Aorta (tissue), 5 donors: ENCODE measurements at regions not wholly inside any gene's neighbourhood (a gene's known extent, or its start where the extent isn't known, plus 50 kb on each side); places are given as distances from the start of the nearest gene placed in this dataset.

Experiments used
- ATAC-seq: fragments of 200-7000 bp; cut with Tn5 transposase; one replicate; pipeline ENCODE4 v1.9.1; 2022; ENCODE audit warnings: moderate library complexity; ENCODE audit not compliant: low FRiP score
- DNase-seq, 2 donors: peaks; one replicate each; pipeline ENCODE4 v3.0.0-alpha.2; 2020
- H3K27ac ChIP-seq, 2 donors: one replicate each; pipeline ENCODE4 v1.5.1; 2013; ENCODE audit warnings: low read length in 2 of 2, mild to moderate bottlenecking in 2 of 2, moderate library complexity in 2 of 2, control low read depth in 1 of 2, inconsistent platforms in 1 of 2, low read depth in 1 of 2
- H3K27me3 ChIP-seq, 2 donors: one replicate each; pipeline ENCODE4 v1.6.1; 2013; ENCODE audit warnings: control low read depth in 1 of 2, low read length in 1 of 2, mild to moderate bottlenecking in 1 of 2, moderate library complexity in 1 of 2; ENCODE audit not compliant: insufficient read depth in 2 of 2, control insufficient read depth in 1 of 2
- H3K36me3 ChIP-seq, 2 donors: one replicate each; pipeline ENCODE4 v1.6.1; 2013; ENCODE audit warnings: control low read depth in 1 of 2, low read length in 1 of 2, mild to moderate bottlenecking in 1 of 2; ENCODE audit not compliant: insufficient read depth in 2 of 2, control insufficient read depth in 1 of 2
- H3K4me1 ChIP-seq, 2 donors: one replicate each; pipeline ENCODE4 v1.6.1; 2013; ENCODE audit warnings: low read length in 2 of 2, control low read depth in 1 of 2, mild to moderate bottlenecking in 1 of 2, moderate library complexity in 1 of 2; ENCODE audit not compliant: insufficient read depth in 2 of 2, control insufficient read depth in 1 of 2
- H3K4me3 ChIP-seq, 2 donors: one replicate each; pipeline ENCODE4 v1.5.1; 2013; ENCODE audit warnings: low read length in 2 of 2, control low read depth in 1 of 2, mild to moderate bottlenecking in 1 of 2
- H3K9me3 ChIP-seq: one replicate; pipeline ENCODE4 v1.6.1; 2013; ENCODE audit warnings: mild to moderate bottlenecking, low read length; ENCODE audit not compliant: control insufficient read depth
- WGBS, 2 donors: extraction: QIAGEN DNeasy Blood & Tissue Kit; methylation state at CpG; one replicate each; pipeline ENCODE4 v1.1.7; 2013; 5-methylcytosine and 5-hydroxymethylcytosine counted together
- intact Hi-C, 2 donors: fragments of 100-400 bp; cut with DNase I; formaldehyde crosslinking; loops; one replicate each; pipeline versions ENCODE4 v1.14.2 to v1.15.0; 2022
- donor health status: healthy with polysubstance abuse.
- donor health status: Bipolar disorder and iron deficiency.
- donor health status: DM: no; HTN: no; CAD: no.
- donor health status: DM: no; HTN: no; CAD: no.
- donor health status: DM: yes; HTN: yes; CAD: no.

DNA sequence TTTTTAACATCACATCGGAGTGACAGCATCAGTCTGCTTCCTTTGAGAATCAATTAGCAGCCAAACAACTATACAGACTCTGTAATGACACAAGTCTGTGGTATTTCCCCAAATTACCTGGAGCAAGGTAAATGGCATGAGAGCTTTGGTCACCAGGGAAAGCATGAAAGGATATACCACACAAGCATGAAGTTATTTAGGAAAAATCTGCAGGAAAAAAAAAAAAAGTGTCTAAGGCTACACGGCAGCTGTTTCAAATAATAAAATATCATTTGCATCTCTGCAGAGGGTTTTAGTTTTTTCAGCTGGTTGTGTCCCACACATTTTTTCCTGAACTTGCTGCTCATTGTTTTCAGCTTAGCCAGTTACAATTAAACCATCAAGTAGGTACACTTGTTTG, 234.7 kb downstream of the TTLL7 start:
- no peaks in the 10 kb centered on the region for H3K27me3 ChIP-seq
- WGBS, 2 donors, result 68 to 74% methylated on average over 2 of the region's 2 CpGs
- no peak overlapping the region for H3K4me3 ChIP-seq
- H3K4me1 ChIP-seq, result no peaks in the 10 kb centered on the region
- no peaks in the 10 kb centered on the region for H3K36me3 ChIP-seq
- ATAC-seq (no peak), DNase-seq (no peak)
- peaks cover 1% of the 10 kb centered on the region for H3K9me3 ChIP-seq
- intact Hi-C loops, result no loop called here
- H3K27ac ChIP-seq, result no peak overlapping the region

DNA sequence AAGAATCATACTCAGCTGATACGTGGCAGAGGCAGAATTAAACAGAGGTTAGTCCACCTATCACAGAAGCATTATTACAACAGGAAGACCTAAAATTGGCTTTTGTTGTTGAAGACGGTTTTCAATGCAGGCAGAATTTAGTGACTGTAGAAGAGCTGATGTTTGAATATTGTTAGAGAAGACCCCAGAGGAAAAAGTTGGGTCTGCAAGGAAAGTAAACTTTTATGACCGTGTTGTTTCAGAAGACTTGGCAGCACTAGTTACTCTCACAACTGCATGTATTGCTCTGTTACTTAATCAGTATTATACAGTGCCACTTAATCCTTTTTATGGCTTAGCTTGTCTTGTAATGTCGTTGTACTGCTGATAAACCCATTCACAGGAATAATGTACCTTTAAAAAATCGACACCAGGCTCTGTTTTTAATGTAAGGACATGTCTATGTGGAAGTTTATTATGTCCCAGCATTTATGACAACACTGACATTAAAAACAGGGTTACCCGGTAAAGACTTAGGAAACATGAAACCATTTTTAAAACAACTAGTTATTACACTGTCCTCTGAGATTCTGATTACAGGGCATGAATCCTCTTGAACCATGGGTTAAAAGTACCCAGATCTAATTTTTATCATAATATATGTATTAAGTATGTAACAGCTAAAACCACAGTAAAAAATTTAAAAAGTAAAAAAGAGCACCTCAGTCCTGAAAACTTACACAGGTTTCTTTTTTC, 235.4 kb downstream of the TTLL7 start:
- no peak overlapping the region for H3K27ac ChIP-seq
- WGBS, 2 donors, result 41 to 44% methylated on average over 6 of the region's 6 CpGs
- no peak for DNase-seq
- no peak for ATAC-seq
- peaks cover 1% of the 10 kb centered on the region for H3K9me3 ChIP-seq
- H3K4me3 ChIP-seq, result no peak overlapping the region
- H3K27me3 ChIP-seq, result no peaks in the 10 kb centered on the region
- intact Hi-C loops, result no loop called here
- H3K36me3 ChIP-seq, result no peaks in the 10 kb centered on the region
- no peaks in the 10 kb centered on the region for H3K4me1 ChIP-seq

DNA sequence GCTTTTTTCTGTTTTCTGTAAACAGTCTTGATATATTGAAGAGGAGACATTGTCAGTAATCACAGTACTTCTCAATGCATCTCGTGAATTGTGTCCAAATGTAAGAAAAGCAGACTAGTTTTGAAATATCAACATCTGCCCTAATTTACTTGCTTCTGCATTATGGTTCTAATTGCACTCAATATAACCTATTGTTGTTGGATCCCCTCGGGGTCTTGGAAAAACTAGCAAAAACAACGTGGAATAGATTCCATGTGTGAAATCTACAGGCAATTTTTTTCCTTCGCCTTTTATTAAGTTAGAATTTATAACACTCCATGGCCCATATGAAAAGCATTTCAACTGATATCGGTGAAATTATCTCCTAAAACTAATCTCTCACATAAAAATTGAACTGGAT, 236.5 kb downstream of the TTLL7 start:
- 83 to 89% methylated on average over 5 of the region's 5 CpGs for whole genome bisulfite sequencing, 2 donors
- intact Hi-C loops, result no loop called here

DNA sequence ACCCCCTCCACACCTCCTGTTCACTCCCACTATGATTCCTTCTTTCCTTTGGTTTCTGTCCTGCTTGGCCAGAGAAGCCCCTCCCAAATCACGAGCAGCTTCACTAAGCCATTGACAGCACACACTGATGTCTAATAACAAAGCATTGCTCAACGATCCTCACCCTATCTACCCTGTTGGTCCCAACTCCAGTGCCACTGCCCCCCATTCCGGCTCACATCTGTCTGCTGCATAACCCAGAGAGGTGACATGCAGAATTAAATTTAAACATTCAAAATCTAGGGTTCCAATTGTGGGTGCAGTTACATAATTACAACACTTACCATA, 236.9 kb downstream of the TTLL7 start:
- no peak overlapping the region for H3K4me3 ChIP-seq
- 33 to 35% methylated on average over 3 of the region's 3 CpGs for WGBS, 2 donors
- DNase-seq (no peak), ATAC-seq (no peak)
- H3K27me3 ChIP-seq, result no peaks in the 10 kb centered on the region
- H3K36me3 ChIP-seq, result no peaks in the 10 kb centered on the region
- no peaks in the 10 kb centered on the region for H3K9me3 ChIP-seq
- no peaks in the 10 kb centered on the region for H3K4me1 ChIP-seq
- no peak overlapping the region for H3K27ac ChIP-seq
- intact Hi-C loops, result no loop called here

More for the DNA sequence above, 236.5 kb downstream of the TTLL7 start:
- ATAC-seq (no peak), DNase-seq (no peak)
- no peaks in the 10 kb centered on the region for H3K36me3 ChIP-seq
- no peaks in the 10 kb centered on the region for H3K4me1 ChIP-seq
- no peaks in the 10 kb centered on the region for H3K27me3 ChIP-seq
- H3K9me3 ChIP-seq, result no peaks in the 10 kb centered on the region
- H3K4me3 ChIP-seq, result no peak overlapping the region
- H3K27ac ChIP-seq, result no peak overlapping the region

DNA sequence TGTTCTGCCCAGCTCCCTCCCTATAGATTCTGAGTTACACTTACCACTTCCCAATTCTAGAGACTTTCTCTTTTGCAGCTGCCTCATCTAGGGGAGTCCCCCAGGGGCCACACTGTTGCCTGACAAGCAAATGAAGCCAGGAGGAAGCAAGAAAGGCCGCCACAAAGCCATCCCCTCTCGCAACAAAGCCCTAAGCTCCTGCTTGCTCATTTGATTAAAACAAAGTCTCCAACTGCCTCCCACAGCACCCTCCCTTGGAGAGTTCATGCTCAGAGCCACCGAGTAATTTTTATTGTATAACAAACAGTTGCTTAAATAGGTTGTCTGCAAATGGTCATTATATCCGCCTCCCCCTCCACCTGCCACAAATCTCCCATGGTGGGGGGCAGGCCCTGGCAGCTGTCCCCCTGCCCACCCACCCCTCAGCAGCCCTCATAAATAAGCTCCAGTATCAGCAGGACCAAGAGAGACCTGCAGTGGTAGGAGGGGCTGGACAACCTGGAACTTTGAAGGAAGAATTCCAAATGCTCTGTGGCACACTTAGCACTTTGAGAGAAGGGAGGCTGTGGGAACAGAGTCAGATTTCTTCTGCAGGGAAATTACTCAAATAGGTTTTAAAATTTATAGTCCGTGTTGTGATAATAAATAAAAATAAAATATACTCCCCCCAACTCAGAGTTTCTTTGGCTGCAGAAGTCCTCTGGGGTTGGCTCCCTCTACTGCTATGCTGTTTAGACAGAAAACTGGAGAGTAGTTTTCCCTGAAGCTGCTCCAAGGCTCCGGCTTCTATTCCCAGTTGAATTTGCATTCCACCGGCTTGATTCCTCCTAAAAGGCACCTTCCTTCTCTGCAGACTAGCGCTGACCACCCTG, 237.5 kb downstream of the TTLL7 start:
- Histone ChIP-seq H3K36me3 (no peaks in the 10 kb centered on the region), H3K27me3 (no peaks in the 10 kb centered on the region), H3K9me3 (no peaks in the 10 kb centered on the region), H3K27ac (no peak overlapping the region), H3K4me1 (no peaks in the 10 kb centered on the region), H3K4me3 (no peak overlapping the region)
- ATAC-seq, result no peak
- no peak for DNase-seq
- intact Hi-C loops, result no loop called here
- WGBS, 2 donors, result 36 to 41% methylated on average over 8 of the region's 8 CpGs

DNA sequence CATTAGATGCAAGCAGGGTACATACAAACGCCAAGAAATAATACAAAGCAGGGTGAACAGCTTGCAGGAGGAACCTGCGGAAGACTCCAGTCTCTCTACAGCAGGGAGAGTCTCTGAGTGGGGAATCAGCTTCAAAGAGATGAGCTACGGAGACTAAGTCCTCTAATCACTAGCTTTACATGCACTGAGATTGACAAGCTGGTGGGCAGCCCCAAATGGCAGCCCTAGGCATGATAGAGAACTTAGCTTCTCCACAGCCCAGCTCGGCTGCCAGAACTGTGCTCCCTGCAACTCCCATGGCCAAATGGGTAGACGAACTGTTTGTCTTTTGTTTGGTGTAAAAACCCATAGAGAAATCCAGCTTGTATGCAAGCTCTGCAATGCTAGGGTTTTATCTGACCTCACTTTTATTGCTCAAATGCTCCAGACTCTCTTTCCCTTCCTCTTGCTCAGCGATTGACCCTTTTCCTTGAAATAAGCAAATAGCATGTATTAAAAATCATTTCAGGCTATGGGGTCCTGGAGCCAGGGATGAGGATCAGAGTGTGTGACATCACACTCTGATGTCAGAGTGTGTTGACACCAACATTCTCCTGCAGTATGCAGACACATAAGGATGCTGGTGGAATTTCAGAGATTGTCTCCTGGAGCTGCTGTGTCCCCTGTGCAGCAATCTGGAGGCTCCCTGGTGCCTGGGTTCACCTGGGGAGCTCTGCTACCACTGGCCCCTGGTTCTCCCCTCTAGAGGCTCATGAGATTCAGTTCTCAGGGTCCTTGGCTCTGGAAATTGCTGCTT, 238.5 kb downstream of the TTLL7 start:
- ATAC-seq (no peak), DNase-seq (no peak)
- Histone ChIP-seq H3K27me3 (no peaks in the 10 kb centered on the region), H3K4me3 (no peak overlapping the region), H3K27ac (no peak overlapping the region), H3K4me1 (no peaks in the 10 kb centered on the region), H3K9me3 (no peaks in the 10 kb centered on the region), H3K36me3 (no peaks in the 10 kb centered on the region)
- WGBS, 2 donors, result 79 to 82% methylated on average over 6 of the region's 6 CpGs
- intact Hi-C loops, result no loop called here

DNA sequence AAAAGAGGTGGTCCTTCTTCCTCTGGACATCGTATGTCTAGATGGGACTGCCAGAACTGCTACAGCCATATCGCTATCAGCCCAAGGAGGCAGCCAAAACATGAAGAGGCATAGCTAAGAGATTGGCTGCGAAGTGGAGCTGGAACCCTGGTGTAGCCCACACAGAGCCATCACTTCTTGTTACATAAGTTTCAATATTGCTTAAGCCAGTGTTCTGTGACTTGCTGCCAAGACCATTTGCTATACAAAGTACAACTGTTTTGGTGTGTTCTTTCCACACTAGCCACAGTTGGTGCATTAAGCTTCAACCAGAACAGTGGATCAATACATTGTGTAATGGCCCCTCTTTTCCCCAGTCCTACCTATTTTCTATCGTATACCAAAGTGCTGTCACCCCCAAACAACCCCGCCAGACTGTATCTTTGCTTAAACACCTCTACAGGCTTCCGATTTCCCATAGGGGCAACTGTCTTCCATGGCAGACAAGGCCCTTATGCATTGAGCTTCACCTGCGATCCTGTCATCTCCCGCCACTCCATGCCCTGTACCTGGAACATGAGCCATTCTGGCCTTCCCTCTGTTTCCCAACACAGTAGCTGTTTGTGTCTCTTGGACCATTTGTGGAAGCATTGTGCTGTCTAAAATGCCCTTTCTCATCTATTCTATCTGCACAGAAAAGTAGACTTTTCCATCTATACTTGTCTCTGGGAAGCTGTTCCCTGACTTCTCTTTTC, 241.8 kb downstream of the TTLL7 start:
- ATAC-seq, result no peak

DNA sequence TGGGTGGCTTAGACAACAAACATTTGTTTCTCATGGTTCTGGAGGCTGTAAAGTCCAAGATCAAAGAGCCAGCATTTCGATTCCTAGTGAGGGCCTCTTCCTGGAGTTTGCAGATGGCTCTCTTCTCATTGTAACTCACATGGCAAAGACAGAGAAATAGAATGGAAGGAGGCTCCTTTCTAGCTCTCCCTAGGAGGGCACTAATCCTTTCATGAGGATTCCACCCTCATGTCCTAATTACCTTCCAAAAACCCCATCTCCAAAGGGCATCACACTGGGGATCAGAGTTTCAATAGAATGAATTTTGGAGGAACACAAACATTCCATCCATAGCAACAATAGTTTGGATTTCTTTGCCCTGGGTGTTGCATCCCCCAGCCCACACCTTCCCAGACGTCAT, 247.3 kb downstream of the TTLL7 start:
- 84 to 91% methylated on average over 2 of the region's 2 CpGs for WGBS, 2 donors
- H3K4me3 ChIP-seq, result no peak overlapping the region
- no peak overlapping the region for H3K27ac ChIP-seq
- no peaks in the 10 kb centered on the region for H3K9me3 ChIP-seq
- H3K27me3 ChIP-seq, result no peaks in the 10 kb centered on the region
- no peaks in the 10 kb centered on the region for H3K4me1 ChIP-seq
- DNase-seq (no peak), ATAC-seq (no peak)
- H3K36me3 ChIP-seq, result no peaks in the 10 kb centered on the region
- intact Hi-C loops, result no loop called here

More for the DNA sequence above, 241.8 kb downstream of the TTLL7 start:
- WGBS, 2 donors, result 96 to 98% methylated on average over 8 of the region's 8 CpGs
- no peaks in the 10 kb centered on the region for H3K4me1 ChIP-seq
- H3K36me3 ChIP-seq, result no peaks in the 10 kb centered on the region
- no peak overlapping the region for H3K27ac ChIP-seq
- DNase-seq, result no peak
- H3K9me3 ChIP-seq, result no peaks in the 10 kb centered on the region
- no peaks in the 10 kb centered on the region for H3K27me3 ChIP-seq
- intact Hi-C loops, result no loop called here
- H3K4me3 ChIP-seq, result no peak overlapping the region
